ENCODE measurements at regions not wholly inside any gene's neighbourhood (a gene's known extent, or its start where the extent isn't known, plus 50 kb on each side); places are given as distances from the start of the nearest gene placed in this dataset.

DNA sequence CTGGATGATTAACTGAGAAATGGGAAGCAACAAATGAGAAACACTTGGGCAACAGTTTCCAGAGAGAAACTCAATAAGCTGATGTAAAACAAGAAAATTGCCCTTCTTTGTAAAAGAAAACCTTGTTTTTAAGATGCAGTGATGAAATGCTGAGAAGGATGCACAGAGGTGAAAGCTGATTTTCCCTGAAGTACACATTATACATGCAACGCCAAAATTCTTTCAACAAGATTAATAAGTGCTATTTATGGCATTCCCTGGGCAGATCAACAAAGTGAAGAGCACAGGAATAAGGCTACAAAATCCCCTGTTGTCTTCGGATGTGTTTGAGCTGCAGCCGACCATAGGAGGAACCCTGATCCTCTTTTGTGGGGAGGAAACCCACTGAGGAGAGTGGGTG lies 208.0 kb upstream of the ANKH start:
- 70% methylated on average over 2 of the region's 3 CpGs for WGBS (ENCODE audit: insufficient coverage)
- H3K36me3 ChIP-seq (replicated peaks in 1 of 2; ENCODE audit: control extremely low read depth in 1 of 2, control insufficient read depth in 1 of 2, extremely low read depth in 1 of 2, insufficient read depth in 2 of 2, low read length in 1 of 2), result no peaks in the 10 kb centered on the region
- H3K27me3 ChIP-seq (replicated peaks in 1 of 4; ENCODE audit: control extremely low read depth in 1 of 4, control insufficient read depth in 3 of 4, insufficient read depth in 4 of 4, low read length in 3 of 4), result no peaks in the 10 kb centered on the region
- H3K9me3 ChIP-seq (ENCODE audit: control extremely low read depth in 1 of 3, control insufficient read depth in 2 of 3, insufficient read depth in 1 of 3, low read length in 2 of 3), result no peaks in the 10 kb centered on the region
- Mint-ChIP-seq H3K4me1 (no peaks in the 10 kb centered on the region), H3K9me3 (ENCODE audit: insufficient read depth) (peaks cover 6% of the 10 kb centered on the region), H3K27me3 (peaks cover 6% of the 10 kb centered on the region), H3K27ac (no peak overlapping the region), H3K4me3 (no peak overlapping the region)
- ATAC-seq (ENCODE audit: low read depth), result no peak
- ChIA-PET POLR2A (no interaction called here), CTCF (no interaction called here)
- intact Hi-C loops (cut with micrococcal nuclease), result no loop called here
- no peak overlapping the region for H3K9ac ChIP-seq (ENCODE audit: low read length)
- no peak for DNase-seq
- no peak for TF ChIP-seq EZH2 (IDR thresholded peaks at IDR 0.05; ENCODE audit: borderline replicate concordance, insufficient read depth, low read depth, low read length, poor library complexity, severe bottlenecking)
- TF ChIP-seq, protein P1, sequence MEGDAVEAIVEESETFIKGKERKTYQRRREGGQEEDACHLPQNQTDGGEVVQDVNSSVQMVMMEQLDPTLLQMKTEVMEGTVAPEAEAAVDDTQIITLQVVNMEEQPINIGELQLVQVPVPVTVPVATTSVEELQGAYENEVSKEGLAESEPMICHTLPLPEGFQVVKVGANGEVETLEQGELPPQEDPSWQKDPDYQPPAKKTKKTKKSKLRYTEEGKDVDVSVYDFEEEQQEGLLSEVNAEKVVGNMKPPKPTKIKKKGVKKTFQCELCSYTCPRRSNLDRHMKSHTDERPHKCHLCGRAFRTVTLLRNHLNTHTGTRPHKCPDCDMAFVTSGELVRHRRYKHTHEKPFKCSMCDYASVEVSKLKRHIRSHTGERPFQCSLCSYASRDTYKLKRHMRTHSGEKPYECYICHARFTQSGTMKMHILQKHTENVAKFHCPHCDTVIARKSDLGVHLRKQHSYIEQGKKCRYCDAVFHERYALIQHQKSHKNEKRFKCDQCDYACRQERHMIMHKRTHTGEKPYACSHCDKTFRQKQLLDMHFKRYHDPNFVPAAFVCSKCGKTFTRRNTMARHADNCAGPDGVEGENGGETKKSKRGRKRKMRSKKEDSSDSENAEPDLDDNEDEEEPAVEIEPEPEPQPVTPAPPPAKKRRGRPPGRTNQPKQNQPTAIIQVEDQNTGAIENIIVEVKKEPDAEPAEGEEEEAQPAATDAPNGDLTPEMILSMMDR (IDR thresholded peaks at IDR 0.05), result no peak
- H3K4me1 ChIP-seq (ENCODE audit: control insufficient read depth in 2 of 2, insufficient read depth in 2 of 2, low read length in 2 of 2), result no peaks in the 10 kb centered on the region
- H3K79me2 ChIP-seq (ENCODE audit: control insufficient read depth, insufficient read depth, low read length), result no peaks in the 10 kb centered on the region
- H3K4me3 ChIP-seq (ENCODE audit: control extremely low read depth in 1 of 5, extremely low read depth in 1 of 5, insufficient read depth in 1 of 5, low read depth in 2 of 5, low read length in 4 of 5), result no peak overlapping the region
- no peaks in the 10 kb centered on the region for H4K20me1 ChIP-seq (ENCODE audit: control insufficient read depth, insufficient read depth, low read length, poor library complexity, severe bottlenecking)
- no peak overlapping the region for H3K4me2 ChIP-seq (replicated peaks; ENCODE audit: low read depth, low read length, poor library complexity, severe bottlenecking)
- no peak overlapping the region for H3K27ac ChIP-seq (ENCODE audit: low read length in 2 of 2)
- no peak overlapping the region for H2AFZ ChIP-seq (ENCODE audit: insufficient read depth, low read depth, low read length, poor library complexity, severe bottlenecking)

- no peaks in the 10 kb centered on the region for H3K4me1 Mint-ChIP-seq
- H4K20me1 ChIP-seq (ENCODE audit: control insufficient read depth, insufficient read depth, low read length, poor library complexity, severe bottlenecking), result no peaks in the 10 kb centered on the region
- H3K4me3 Mint-ChIP-seq, result no peak overlapping the region
- no peaks in the 10 kb centered on the region for H3K4me1 ChIP-seq (ENCODE audit: control insufficient read depth in 2 of 2, insufficient read depth in 2 of 2, low read length in 2 of 2)
- no peak overlapping the region for H3K27ac Mint-ChIP-seq
- no peaks in the 10 kb centered on the region for H3K79me2 ChIP-seq (ENCODE audit: control insufficient read depth, insufficient read depth, low read length)
- TF ChIP-seq, protein P1 (IDR thresholded peaks at IDR 0.05), result no peak
- TF ChIP-seq EZH2 (IDR thresholded peaks at IDR 0.05; ENCODE audit: borderline replicate concordance, insufficient read depth, low read depth, low read length, poor library complexity, severe bottlenecking), result no peak
- H3K36me3 ChIP-seq (replicated peaks in 1 of 2; ENCODE audit: control extremely low read depth in 1 of 2, control insufficient read depth in 1 of 2, extremely low read depth in 1 of 2, insufficient read depth in 2 of 2, low read length in 1 of 2), result no peaks in the 10 kb centered on the region
- no peak for ATAC-seq (ENCODE audit: low read depth)
- ChIA-PET POLR2A (no interaction called here), CTCF (no interaction called here)
- H3K27me3 Mint-ChIP-seq, result peaks cover 3% of the 10 kb centered on the region
- H2AFZ ChIP-seq (ENCODE audit: insufficient read depth, low read depth, low read length, poor library complexity, severe bottlenecking), result no peak overlapping the region
- no peak overlapping the region for H3K9ac ChIP-seq (ENCODE audit: low read length)
- H3K27ac ChIP-seq (ENCODE audit: low read length in 2 of 2), result no peak overlapping the region
- H3K9me3 Mint-ChIP-seq (ENCODE audit: insufficient read depth), result no peaks in the 10 kb centered on the region
- intact Hi-C loops (cut with micrococcal nuclease), result no loop called here
- H3K4me2 ChIP-seq (replicated peaks; ENCODE audit: low read depth, low read length, poor library complexity, severe bottlenecking), result no peak overlapping the region
- no peak for DNase-seq
- H3K9me3 ChIP-seq (ENCODE audit: control extremely low read depth in 1 of 3, control insufficient read depth in 2 of 3, insufficient read depth in 1 of 3, low read length in 2 of 3), result no peaks in the 10 kb centered on the region
- H3K4me3 ChIP-seq (ENCODE audit: control extremely low read depth in 1 of 5, extremely low read depth in 1 of 5, insufficient read depth in 1 of 5, low read depth in 2 of 5, low read length in 4 of 5), result no peak overlapping the region
- H3K27me3 ChIP-seq (replicated peaks in 1 of 4; ENCODE audit: control extremely low read depth in 1 of 4, control insufficient read depth in 3 of 4, insufficient read depth in 4 of 4, low read length in 3 of 4), result no peaks in the 10 kb centered on the region
Measured at GRCh38 chr5:15074651-15075050, 203.1 kb upstream of the ANKH start.

Data from B cell (primary cell).